H1 (cell line): ENCODE measurements at regions not wholly inside any gene's neighbourhood (a gene's known extent, or its start where the extent isn't known, plus 50 kb on each side); places are given as distances from the start of the nearest gene placed in this dataset.

ENCODE experiments used
- CTCF ChIA-PET: fragments of 300-600 bp; sonication (Branson Sonifier 250); formaldehyde crosslinking; loops from one replicate; lab custom pipeline; 2021; ENCODE audit not compliant: partially characterized antibody; lab: Charles Lee
- POLR2A ChIA-PET: fragments of 300-600 bp; sonication (Branson Sonifier 250); formaldehyde crosslinking; loops from one replicate; lab custom pipeline; 2021; ENCODE audit warnings: inconsistent platforms; ENCODE audit not compliant: partially characterized antibody; lab: Charles Lee
- DNase-seq, 2 experiments: peaks; one replicate each; pipeline versions ENCODE4 v3.0.0 to v3.0.0-alpha.2; 2010 to 2022; ENCODE audit warnings: low spot score in 2 of 2, low read depth in 1 of 2, mixed read lengths in 1 of 2
- FAIRE-seq: peaks from 2 replicates; lab custom pipeline; 2011; peaks lifted over from hg19 to GRCh38; lab: Jason Lieb, UNC
- H2AFZ ChIP-seq: 2 replicates; pipeline ENCODE4 v1.8.1; 2012; ENCODE audit warnings: low read length, inconsistent platforms
- H2AK5ac ChIP-seq: 2 replicates; pipeline ENCODE4 v1.6.1; 2013; ENCODE audit warnings: low read depth, low read length
- H2BK120ac ChIP-seq: replicated peaks from 2 replicates; pipeline ENCODE3; 2013; ENCODE audit warnings: low read depth, low read length, inconsistent platforms
- H2BK12ac ChIP-seq: 2 replicates; pipeline ENCODE4 v1.6.1; 2013; ENCODE audit warnings: low read depth, low read length
- H2BK15ac ChIP-seq: 2 replicates; pipeline ENCODE4 v1.6.1; 2013; ENCODE audit warnings: low read length
- H2BK20ac ChIP-seq: 2 replicates; pipeline ENCODE4 v1.6.1; 2013; ENCODE audit warnings: low read length
- H2BK5ac ChIP-seq: 2 replicates; pipeline ENCODE4 v1.6.1; 2013; ENCODE audit warnings: low read depth, low read length
- H3K14ac ChIP-seq: 2 replicates; pipeline ENCODE4 v1.6.1; 2013; ENCODE audit warnings: inconsistent platforms; ENCODE audit not compliant: insufficient read length
- H3K18ac ChIP-seq: 2 replicates; pipeline ENCODE4 v1.6.1; 2013; ENCODE audit warnings: low read length; ENCODE audit errors: extremely low read depth
- H3K23ac ChIP-seq: 2 replicates; pipeline ENCODE4 v1.6.1; 2013; ENCODE audit warnings: inconsistent platforms; ENCODE audit not compliant: insufficient read length
- H3K23me2 ChIP-seq: 2 replicates; pipeline ENCODE4 v1.6.1; 2013; ENCODE audit warnings: low read depth, low read length
- H3K27ac ChIP-seq: 2 replicates; pipeline ENCODE4 v1.6.1; 2011; ENCODE audit warnings: low read depth, low read length, inconsistent platforms
- H3K27me3 ChIP-seq, 4 experiments: replicated peaks in 1 of 4; 1 replicate in 1 of 4; 2 replicates in 3 of 4; pipeline versions ENCODE4 v1.6.1 to v1.8.1; 2011 to 2013; ENCODE audit warnings: low read length in 3 of 4, mild to moderate bottlenecking in 3 of 4, inconsistent platforms in 2 of 4, mixed read lengths in 2 of 4, moderate library complexity in 1 of 4; ENCODE audit not compliant: control insufficient read depth in 3 of 4, insufficient read depth in 3 of 4; ENCODE audit errors: extremely low read depth in 1 of 4
- H3K36me3 ChIP-seq, 4 experiments: 2 replicates each; pipeline versions ENCODE4 v1.6.1 to v1.8.1; 2011 to 2013; ENCODE audit warnings: mild to moderate bottlenecking in 4 of 4, low read length in 3 of 4, moderate library complexity in 2 of 4, control low read depth in 1 of 4, inconsistent platforms in 1 of 4; ENCODE audit not compliant: insufficient read depth in 4 of 4, control insufficient read depth in 2 of 4
- H3K4ac ChIP-seq: replicated peaks from 2 replicates; pipeline ENCODE3; 2013; ENCODE audit warnings: low read length, low read depth, mixed read lengths, inconsistent platforms; ENCODE audit not compliant: insufficient read length
- H3K4me1 ChIP-seq, 4 experiments: replicated peaks in 1 of 4; 1 replicate in 1 of 4; 2 replicates in 3 of 4; pipeline versions ENCODE4 v1.6.1 to v1.8.1; 2011 to 2013; ENCODE audit warnings: low read length in 3 of 4, inconsistent platforms in 2 of 4, mixed read lengths in 1 of 4; ENCODE audit not compliant: insufficient read depth in 4 of 4, control insufficient read depth in 3 of 4
- H3K4me2 ChIP-seq, 2 experiments: 2 replicates each; pipeline versions ENCODE4 v1.6.1 to v1.8.1; 2011 to 2013; ENCODE audit warnings: low read depth in 2 of 2, low read length in 2 of 2, control low read depth in 1 of 2, inconsistent platforms in 1 of 2, mild to moderate bottlenecking in 1 of 2; ENCODE audit not compliant: insufficient read depth in 1 of 2
- H3K4me3 ChIP-seq, 4 experiments: fragments of 200-600, 300-600 bp in 1 of 4; sonication (generic), shearing (Covaris generic), sonication (Bioruptor Twin) in 1 of 4; 2 replicates each; pipeline versions ENCODE4 v1.5.1 to v1.8.1; 2011 to 2016; ENCODE audit warnings: low read length in 4 of 4, low read depth in 3 of 4, control low read depth in 2 of 4, inconsistent platforms in 2 of 4, mild to moderate bottlenecking in 2 of 4, mixed read lengths in 1 of 4, moderate library complexity in 1 of 4; ENCODE audit not compliant: insufficient read depth in 2 of 4; ENCODE audit errors: extremely low read depth in 1 of 4
- H3K56ac ChIP-seq: replicated peaks from 2 replicates; pipeline ENCODE3; 2013; ENCODE audit warnings: low read depth, mild to moderate bottlenecking, mixed read lengths, low read length, inconsistent platforms; ENCODE audit not compliant: insufficient read length
- H3K79me1 ChIP-seq: 2 replicates; pipeline ENCODE4 v1.6.1; 2013; ENCODE audit warnings: low read depth, low read length, control low read depth
- H3K79me2 ChIP-seq, 2 experiments: 2 replicates each; pipeline versions ENCODE4 v1.6.1 to v1.8.1; 2012 to 2013; ENCODE audit warnings: low read length in 2 of 2, mild to moderate bottlenecking in 2 of 2, inconsistent platforms in 1 of 2; ENCODE audit not compliant: insufficient read depth in 2 of 2, control insufficient read depth in 1 of 2
- H3K9ac ChIP-seq, 4 experiments: replicated peaks in 1 of 4; 1 replicate in 1 of 4; 2 replicates in 3 of 4; pipeline versions ENCODE4 v1.6.1 to v1.8.1; 2011 to 2013; ENCODE audit warnings: low read depth in 3 of 4, low read length in 3 of 4, control low read depth in 2 of 4, mild to moderate bottlenecking in 2 of 4, moderate library complexity in 2 of 4, inconsistent platforms in 1 of 4; ENCODE audit errors: extremely low read depth in 1 of 4
- H3K9me3 ChIP-seq, 2 experiments: 2 replicates each; pipeline versions ENCODE4 v1.6.1 to v1.8.1; 2012 to 2013; ENCODE audit warnings: mild to moderate bottlenecking in 2 of 2, moderate library complexity in 2 of 2, control low read depth in 1 of 2, inconsistent platforms in 1 of 2, low read depth in 1 of 2, low read length in 1 of 2, mixed read lengths in 1 of 2; ENCODE audit not compliant: insufficient read depth in 2 of 2
- H4K20me1 ChIP-seq, 2 experiments: replicated peaks in 1 of 2; 2 replicates each; pipeline versions ENCODE3 to v1.8.1; 2011 to 2013; ENCODE audit warnings: inconsistent platforms in 2 of 2, low read length in 2 of 2, mild to moderate bottlenecking in 1 of 2; ENCODE audit not compliant: insufficient read depth in 2 of 2, control insufficient read depth in 1 of 2
- H4K5ac ChIP-seq: 2 replicates; pipeline ENCODE4 v1.6.1; 2013; ENCODE audit warnings: low read length, low read depth, mixed read lengths, inconsistent platforms; ENCODE audit not compliant: insufficient read length
- H4K8ac ChIP-seq: 2 replicates; pipeline ENCODE4 v1.8.0; 2013; ENCODE audit warnings: mild to moderate bottlenecking, moderate library complexity, low read length, inconsistent platforms; ENCODE audit not compliant: insufficient read depth; ENCODE audit errors: extremely low read depth
- H4K91ac ChIP-seq: replicated peaks from 2 replicates; pipeline ENCODE3; 2013; ENCODE audit warnings: low read length, mixed read lengths, inconsistent platforms; ENCODE audit not compliant: insufficient read length
- POU5F1 ChIP-seq: IDR thresholded peaks from 2 replicates; pipeline ENCODE4 v1.6.1; 2011; ENCODE audit warnings: low read depth, mild to moderate bottlenecking, low read length, moderate library complexity
- RBBP5 ChIP-seq: IDR thresholded peaks from 2 replicates; pipeline ENCODE4 v1.7.1; 2012; ENCODE audit warnings: low read depth, mild to moderate bottlenecking, inconsistent platforms, low read length, moderate library complexity, borderline replicate concordance
- SAP30 ChIP-seq: fragments of 300-600 bp; sonication (generic); IDR thresholded peaks from 2 replicates; pipeline ENCODE4 v1.7.1; 2012; ENCODE audit warnings: low read length, moderate library complexity, mild to moderate bottlenecking, inconsistent platforms; ENCODE audit not compliant: insufficient read depth, insufficient replicate concordance
- SIX5 ChIP-seq: IDR thresholded peaks from 2 replicates; pipeline ENCODE4 v1.6.1; 2011; ENCODE audit warnings: mild to moderate bottlenecking, low read depth, low read length
- TAF7 ChIP-seq: optimal IDR thresholded peaks from 2 replicates; pipeline ENCODE3; 2011; ENCODE audit warnings: low read depth, mild to moderate bottlenecking, inconsistent platforms, low read length, moderate library complexity, borderline replicate concordance
- TBP ChIP-seq: IDR thresholded peaks from 2 replicates; pipeline ENCODE4 v1.6.1; 2011; ENCODE audit warnings: low read depth, low read length, improper control_type of control experiment
- USF2 ChIP-seq: IDR thresholded peaks from 2 replicates; pipeline ENCODE4 v1.6.1; 2011; ENCODE audit warnings: low read length, improper control_type of control experiment
- ZNF274 ChIP-seq: IDR thresholded peaks from 2 replicates; pipeline ENCODE4 v1.7.0; 2012; ENCODE audit warnings: low read length, borderline replicate concordance; ENCODE audit errors: extremely low read depth
- WGBS, 2 experiments: shearing (Covaris generic) in 1 of 2; methylation state at CpG; one replicate each; pipeline versions ENCODE4 v1.1.6 to v1.1.7; 2013 to 2015; ENCODE audit warnings: low lambda C conversion rate in 2 of 2, mixed read lengths in 2 of 2, inconsistent platforms in 1 of 2, low coverage in 1 of 2, missing lambda C conversion rate in 1 of 2; ENCODE audit not compliant: insufficient replicate concordance in 2 of 2, insufficient coverage in 1 of 2, insufficient read length in 1 of 2; ENCODE audit errors: extremely low coverage in 1 of 2, missing lambda C conversion rate in 1 of 2; 5-methylcytosine and 5-hydroxymethylcytosine counted together

GRCh38 chr1:5500541-5500940, 491.7 kb downstream of the NPHP4 start:
- no peaks in the 10 kb centered on the region for H3K23me2 ChIP-seq
- no peaks in the 10 kb centered on the region; a peak in 1 of 7 replicates for H3K4me1 ChIP-seq
- CTCF ChIA-PET = interaction anchor here (0.7 to 1.2 kb wide), 2 partner anchors 9 to 245 kb away, joined by 4 to 8 read pairs; no protein-coding TSS in a partner anchor
- H2BK120ac ChIP-seq = no peak overlapping the region
- no peak overlapping the region for H3K4me3 ChIP-seq
- no peak overlapping the region for H2BK12ac ChIP-seq
- no peak overlapping the region for H2BK15ac ChIP-seq
- H2BK5ac ChIP-seq = no peak overlapping the region
- DNase-seq (no peak), FAIRE-seq (no peak)
- H2AFZ ChIP-seq = no peak overlapping the region
- no peak for TF ChIP-seq USF2
- TF ChIP-seq POU5F1 = no peak
- TF ChIP-seq RBBP5 = no peak
- no peak for TF ChIP-seq TAF7
- TF ChIP-seq TBP = no peak
- TF ChIP-seq ZNF274 = no peak
- no peak for TF ChIP-seq SAP30
- TF ChIP-seq SIX5 = no peak
- H3K9ac ChIP-seq = no peak overlapping the region
- no peak overlapping the region for H4K5ac ChIP-seq
- no peaks in the 10 kb centered on the region for H3K79me1 ChIP-seq
- no peak overlapping the region for H3K4me2 ChIP-seq
- POLR2A ChIA-PET = interaction anchor here (0.6 kb wide), 1 partner anchor 161 kb away, joined by 4 read pairs; no protein-coding TSS in a partner anchor
- H3K4ac ChIP-seq = no peak overlapping the region
- 93% methylated on average over 17 of the region's 20 CpGs; no CpG with 5 or more reads in 1 of the 2 experiments for WGBS, 2 experiments
- no peak overlapping the region for H2BK20ac ChIP-seq
- H3K23ac ChIP-seq = no peak overlapping the region
- peaks cover 0 to 2% of the 10 kb centered on the region in 2 experiments for H4K20me1 ChIP-seq
- no peaks in the 10 kb centered on the region; a peak in 1 of 7 replicates for H3K27me3 ChIP-seq
- no peak overlapping the region for H3K14ac ChIP-seq
- no peak overlapping the region for H3K27ac ChIP-seq
- H4K8ac ChIP-seq = no peak overlapping the region
- H3K36me3 ChIP-seq = no peaks in the 10 kb centered on the region
- H4K91ac ChIP-seq = no peak overlapping the region
- H3K56ac ChIP-seq = no peak overlapping the region
- no peak overlapping the region for H3K18ac ChIP-seq
- no peaks in the 10 kb centered on the region for H3K79me2 ChIP-seq
- H2AK5ac ChIP-seq = no peak overlapping the region
- no peaks in the 10 kb centered on the region for H3K9me3 ChIP-seq
